ENCODE measurements at regions not wholly inside any gene's neighbourhood (a gene's known extent, or its start where the extent isn't known, plus 50 kb on each side); places are given as distances from the start of the nearest gene placed in this dataset.

- no peak for DNase-seq (ENCODE audit: low read depth)
Measured at GRCh38 chr5:61596265-61596664, 264.2 kb downstream of the ZSWIM6 start.

- DNase-seq (ENCODE audit: low read depth): no peak
Measured at GRCh38 chr5:61597684-61598083, 265.6 kb downstream of the ZSWIM6 start.

- no peak for DNase-seq (ENCODE audit: low read depth)
Measured at GRCh38 chr5:61598126-61598525, 266.1 kb downstream of the ZSWIM6 start.

- peak; percentile 12 for DNase-seq (ENCODE audit: low read depth)
Measured at GRCh38 chr5:61599370-61600122, 267.5 kb downstream of the ZSWIM6 start.

GRCh38 chr5:61600123-61600444, 268.0 kb downstream of the ZSWIM6 start:
- DNase-seq (ENCODE audit: low read depth): no peak

- DNase-seq (ENCODE audit: low read depth): no peak
Measured at GRCh38 chr5:61600945-61601511, 269.0 kb downstream of the ZSWIM6 start.

GRCh38 chr5:61603211-61603908, 271.3 kb downstream of the ZSWIM6 start:
- no peak for DNase-seq (ENCODE audit: low read depth)

- peak; percentile 15 for DNase-seq (ENCODE audit: low read depth)
Measured at GRCh38 chr5:61604076-61605025, 272.3 kb downstream of the ZSWIM6 start.

GRCh38 chr5:61609840-61610677, 278.0 kb downstream of the ZSWIM6 start:
- no peak for DNase-seq (ENCODE audit: low read depth)

GRCh38 chr5:61610678-61611024, 278.6 kb downstream of the ZSWIM6 start:
- no peak for DNase-seq (ENCODE audit: low read depth)

- no peak for DNase-seq (ENCODE audit: low read depth)
Measured at GRCh38 chr5:61612431-61612830, 280.4 kb downstream of the ZSWIM6 start.

- no peak for DNase-seq (ENCODE audit: low read depth)
Measured at GRCh38 chr5:61613679-61614078, 281.6 kb downstream of the ZSWIM6 start.

GRCh38 chr5:61614606-61615005, 282.5 kb downstream of the ZSWIM6 start:
- peak; percentile 64 for DNase-seq (ENCODE audit: low read depth)

- no peak for DNase-seq (ENCODE audit: low read depth)
Measured at GRCh38 chr5:61617039-61617438, 285.0 kb downstream of the ZSWIM6 start.

GRCh38 chr5:61617995-61618525, 286.0 kb downstream of the ZSWIM6 start:
- peak; percentile 19 for DNase-seq (ENCODE audit: low read depth)

GRCh38 chr5:61618577-61618976, 286.5 kb downstream of the ZSWIM6 start:
- DNase-seq (ENCODE audit: low read depth): no peak

GRCh38 chr5:61619289-61619688, 287.2 kb downstream of the ZSWIM6 start:
- no peak for DNase-seq (ENCODE audit: low read depth)

- DNase-seq (ENCODE audit: low read depth): no peak
Measured at GRCh38 chr5:61619777-61620518, 287.9 kb downstream of the ZSWIM6 start.

- DNase-seq (ENCODE audit: low read depth): no peak
Measured at GRCh38 chr5:61620699-61621182, 288.7 kb downstream of the ZSWIM6 start.

GRCh38 chr5:61621202-61621650, 289.2 kb downstream of the ZSWIM6 start:
- no peak for DNase-seq (ENCODE audit: low read depth)

All from ELR (cell line).